Mesenchymal stem cell (in vitro differentiated cells and primary cell): ENCODE measurements at regions not wholly inside any gene's neighbourhood (a gene's known extent, or its start where the extent isn't known, plus 50 kb on each side); places are given as distances from the start of the nearest gene placed in this dataset.
"Not testable (repeated sequence)": the region's sequence is repeated elsewhere in the genome, so short reads cannot be mapped to it uniquely, and the experiment has no call there.

ENCODE experiments used
- DNase-seq: peaks from one replicate; pipeline ENCODE4 v3.0.0-alpha.2; 2013
- H2AFZ ChIP-seq: one replicate; pipeline ENCODE4 v1.6.1; 2013; ENCODE audit warnings: low read depth, mild to moderate bottlenecking, control low read depth, inconsistent platforms, low read length, moderate library complexity
- H2AK5ac ChIP-seq: 2 replicates; pipeline ENCODE4 v1.6.1; 2013; ENCODE audit warnings: low read length, moderate library complexity, mild to moderate bottlenecking, inconsistent platforms; ENCODE audit not compliant: severe bottlenecking
- H2BK120ac ChIP-seq: one replicate; pipeline ENCODE4 v1.6.1; 2013; ENCODE audit warnings: low read depth, mild to moderate bottlenecking, inconsistent platforms, low read length, moderate library complexity
- H2BK12ac ChIP-seq, 2 experiments: one replicate each; pipeline ENCODE4 v1.6.1; 2013; ENCODE audit warnings: inconsistent platforms in 2 of 2, low read length in 2 of 2, mild to moderate bottlenecking in 2 of 2, moderate library complexity in 2 of 2, control low read depth in 1 of 2
- H2BK15ac ChIP-seq: one replicate; pipeline ENCODE4 v1.6.1; 2013; ENCODE audit warnings: mild to moderate bottlenecking, low read depth, inconsistent platforms; ENCODE audit not compliant: poor library complexity, severe bottlenecking
- H2BK5ac ChIP-seq: 2 replicates; pipeline ENCODE4 v1.6.1; 2013; ENCODE audit warnings: low read depth, mild to moderate bottlenecking, low read length, control low read depth, inconsistent platforms; ENCODE audit not compliant: poor library complexity, severe bottlenecking
- H3K14ac ChIP-seq, 2 experiments: one replicate each; pipeline ENCODE4 v1.6.1; 2013; ENCODE audit warnings: inconsistent platforms in 2 of 2, low read length in 2 of 2, control low read depth in 1 of 2, mild to moderate bottlenecking in 1 of 2, moderate library complexity in 1 of 2
- H3K18ac ChIP-seq, 2 experiments: one replicate each; pipeline ENCODE4 v1.6.1; 2013; ENCODE audit warnings: inconsistent platforms in 2 of 2, low read length in 2 of 2, control low read depth in 1 of 2, low read depth in 1 of 2, mild to moderate bottlenecking in 1 of 2
- H3K23ac ChIP-seq, 2 experiments: one replicate each; pipeline ENCODE4 v1.6.1; 2013; ENCODE audit warnings: inconsistent platforms in 2 of 2, low read length in 2 of 2, mild to moderate bottlenecking in 2 of 2, moderate library complexity in 2 of 2, control low read depth in 1 of 2
- H3K27ac ChIP-seq: 2 replicates; pipeline ENCODE4 v1.5.1; 2013; ENCODE audit warnings: mild to moderate bottlenecking, moderate library complexity, low read length, control low read depth, inconsistent platforms; ENCODE audit not compliant: poor library complexity, severe bottlenecking
- H3K27me3 ChIP-seq, 2 experiments: 2 replicates each; pipeline versions ENCODE4 v1.6.1 to v1.7.0; 2013; ENCODE audit warnings: low read length in 2 of 2, mild to moderate bottlenecking in 2 of 2, moderate library complexity in 2 of 2, control low read depth in 1 of 2, inconsistent platforms in 1 of 2; ENCODE audit not compliant: control insufficient read depth in 1 of 2, insufficient read depth in 1 of 2
- H3K36me3 ChIP-seq, 2 experiments: 2 replicates each; pipeline versions ENCODE4 v1.6.1 to v1.7.0; 2013; ENCODE audit warnings: low read length in 2 of 2, control low read depth in 1 of 2, inconsistent platforms in 1 of 2, low read depth in 1 of 2, mild to moderate bottlenecking in 1 of 2; ENCODE audit not compliant: insufficient read depth in 2 of 2, control insufficient read depth in 1 of 2
- H3K4ac ChIP-seq, 2 experiments: one replicate each; pipeline ENCODE4 v1.6.1; 2013; ENCODE audit warnings: inconsistent platforms in 2 of 2, low read length in 2 of 2, mild to moderate bottlenecking in 2 of 2, moderate library complexity in 2 of 2, control low read depth in 1 of 2, low read depth in 1 of 2
- H3K4me1 ChIP-seq: 2 replicates; pipeline ENCODE4 v1.6.1; 2013; ENCODE audit warnings: low read depth, low read length, control low read depth; ENCODE audit not compliant: control insufficient read depth, insufficient read depth
- H3K4me2 ChIP-seq: 2 replicates; pipeline ENCODE4 v1.6.1; 2013; ENCODE audit warnings: low read length, mild to moderate bottlenecking, inconsistent platforms; ENCODE audit not compliant: poor library complexity, severe bottlenecking
- H3K4me3 ChIP-seq, 2 experiments: 2 replicates each; pipeline versions ENCODE4 v1.5.1 to v1.7.0; 2013; ENCODE audit warnings: low read length in 2 of 2, mild to moderate bottlenecking in 2 of 2, control low read depth in 1 of 2, low read depth in 1 of 2; ENCODE audit not compliant: insufficient read depth in 1 of 2
- H3K79me1 ChIP-seq: replicated peaks from 2 replicates; pipeline ENCODE4 v1.6.1; 2013; ENCODE audit warnings: mild to moderate bottlenecking, control low read depth, low read length, inconsistent platforms; ENCODE audit not compliant: poor library complexity, severe bottlenecking
- H3K9ac ChIP-seq: 2 replicates; pipeline ENCODE4 v1.7.0; 2013; ENCODE audit warnings: mild to moderate bottlenecking, low read length, moderate library complexity
- H3K9me3 ChIP-seq: 2 replicates; pipeline ENCODE4 v1.7.0; 2013; ENCODE audit warnings: mild to moderate bottlenecking, low read length; ENCODE audit not compliant: control insufficient read depth
- H4K8ac ChIP-seq: one replicate; pipeline ENCODE4 v1.6.1; 2013; ENCODE audit warnings: inconsistent platforms, mild to moderate bottlenecking, low read length, moderate library complexity
- H4K91ac ChIP-seq: one replicate; pipeline ENCODE4 v1.6.1; 2013; ENCODE audit warnings: mild to moderate bottlenecking, low read length, inconsistent platforms
- whole genome bisulfite sequencing: methylation state at CpG from one replicate; pipeline ENCODE4 v1.1.7; 2013; ENCODE audit warnings: mixed read lengths; 5-methylcytosine and 5-hydroxymethylcytosine counted together

- H2AK5ac ChIP-seq, H2BK120ac ChIP-seq, H2BK15ac ChIP-seq, H3K36me3 ChIP-seq, H3K4me1 ChIP-seq, H4K91ac ChIP-seq, H3K79me1 ChIP-seq, H3K23ac ChIP-seq, H3K9ac ChIP-seq, DNase-seq, H2AFZ ChIP-seq, H2BK5ac ChIP-seq, H3K4ac ChIP-seq, H3K27me3 ChIP-seq, H3K18ac ChIP-seq, H4K8ac ChIP-seq, H3K4me3 ChIP-seq, H2BK12ac ChIP-seq, H3K14ac ChIP-seq, H3K9me3 ChIP-seq, H3K27ac ChIP-seq, H3K4me2 ChIP-seq: not testable (repeated sequence)
- 93% methylated on average over 4 of the region's 4 CpGs for WGBS
These were observed 179.1 kb downstream of the LRRC70 start for GRCh38 chr5:62757686-62758085.

GRCh38 chr5:62752998-62753367 is 174.4 kb downstream of the LRRC70 start:
- H2AK5ac ChIP-seq, H3K9ac ChIP-seq, H3K23ac ChIP-seq, DNase-seq, H3K4me1 ChIP-seq, H3K14ac ChIP-seq, H2AFZ ChIP-seq, H3K27me3 ChIP-seq, H4K91ac ChIP-seq, H2BK15ac ChIP-seq, H3K4me2 ChIP-seq, H3K4ac ChIP-seq, H3K4me3 ChIP-seq, H2BK120ac ChIP-seq, H4K8ac ChIP-seq, H3K79me1 ChIP-seq, H3K36me3 ChIP-seq, H2BK12ac ChIP-seq, H3K27ac ChIP-seq, H3K18ac ChIP-seq, H3K9me3 ChIP-seq, H2BK5ac ChIP-seq: not testable (repeated sequence)
- 42% methylated on average over 4 of the region's 4 CpGs for WGBS

- not testable (repeated sequence) for H2AK5ac ChIP-seq, H3K36me3 ChIP-seq, H2BK120ac ChIP-seq, H2BK12ac ChIP-seq, H4K8ac ChIP-seq, H3K23ac ChIP-seq, H3K9me3 ChIP-seq, H3K27ac ChIP-seq, H2BK5ac ChIP-seq, H2AFZ ChIP-seq, H3K27me3 ChIP-seq, H3K4ac ChIP-seq, H3K4me1 ChIP-seq, H3K9ac ChIP-seq, H3K4me3 ChIP-seq, H3K79me1 ChIP-seq, DNase-seq, H2BK15ac ChIP-seq, H3K18ac ChIP-seq, H3K14ac ChIP-seq, H3K4me2 ChIP-seq, H4K91ac ChIP-seq
- 84% methylated on average over 16 of the region's 17 CpGs for WGBS
These were observed 173.7 kb downstream of the LRRC70 start for GRCh38 chr5:62752056-62752997.

- Histone ChIP-seq H3K79me1 (no peaks in the 10 kb centered on the region), H3K9ac (no peak overlapping the region), H2BK12ac (no peak overlapping the region), H3K14ac (no peak overlapping the region), H2BK120ac (no peak overlapping the region), H4K8ac (no peak overlapping the region), H3K18ac (no peak overlapping the region), H4K91ac (no peak overlapping the region), H3K27ac (no peak overlapping the region), H2AK5ac (no peak overlapping the region), H3K4me1 (no peaks in the 10 kb centered on the region), H3K36me3 (no peaks in the 10 kb centered on the region), H2BK5ac (no peak overlapping the region), H3K4me3 (no peak overlapping the region), H3K27me3 (peaks cover 0 to 6% of the 10 kb centered on the region in 2 experiments), H2BK15ac (no peak overlapping the region), H3K9me3 (no peaks in the 10 kb centered on the region), H3K4me2 (no peak overlapping the region), H3K23ac (no peak overlapping the region), H2AFZ (no peak overlapping the region), H3K4ac (no peak overlapping the region)
- 83% methylated on average over 2 of the region's 2 CpGs for WGBS
- DNase-seq: no peak
These were observed 163.6 kb downstream of the LRRC70 start for GRCh38 chr5:62742207-62742606.
